Smooth muscle cell (in vitro differentiated cells): ENCODE measurements at regions not wholly inside any gene's neighbourhood (a gene's known extent, or its start where the extent isn't known, plus 50 kb on each side); places are given as distances from the start of the nearest gene placed in this dataset.

Experiments used
- DNase-seq: peaks from one replicate; lab custom pipeline; 2025; ENCODE audit not compliant: unreplicated experiment; lab: John Stamatoyannopoulos, UW
- H2AFZ ChIP-seq: fragments of 200-600 bp; sonication (generic); 2 replicates; pipeline ENCODE4 v1.6.0; 2016; ENCODE audit warnings: antibody characterized with exemption, low read depth, mild to moderate bottlenecking
- H3F3A ChIP-seq: fragments of 200-600 bp; sonication (generic); 2 replicates; pipeline ENCODE4 v1.6.0; 2017; ENCODE audit warnings: antibody characterized with exemption, low read depth
- H3K27ac ChIP-seq: fragments of 200-600 bp; sonication (generic); 2 replicates; pipeline ENCODE4 v1.5.1; 2016; ENCODE audit warnings: low read depth, mild to moderate bottlenecking
- H3K27me3 ChIP-seq: fragments of 200-600 bp; sonication (generic); 2 replicates; pipeline ENCODE4 v1.6.1; 2016; ENCODE audit warnings: low read depth, mild to moderate bottlenecking
- H3K36me3 ChIP-seq: fragments of 200-600 bp; sonication (generic); 2 replicates; pipeline ENCODE4 v1.5.1; 2016; ENCODE audit warnings: low read depth
- H3K4me1 ChIP-seq: fragments of 200-600 bp; sonication (generic); 2 replicates; pipeline ENCODE4 v1.5.1; 2016; ENCODE audit warnings: low read depth
- H3K4me2 ChIP-seq: fragments of 200-600 bp; sonication (generic); 2 replicates; pipeline ENCODE4 v1.6.0; 2016; ENCODE audit warnings: mild to moderate bottlenecking
- H3K4me3 ChIP-seq: fragments of 200-600 bp; sonication (generic); 2 replicates; pipeline ENCODE4 v1.5.1; 2016; ENCODE audit warnings: mild to moderate bottlenecking
- H3K79me2 ChIP-seq: fragments of 200-600 bp; sonication (generic); 2 replicates; pipeline ENCODE4 v1.6.0; 2016; ENCODE audit warnings: low read depth, mild to moderate bottlenecking
- H3K9ac ChIP-seq: fragments of 200-600 bp; sonication (generic); 2 replicates; pipeline ENCODE4 v1.6.0; 2016; ENCODE audit warnings: low read depth
- H3K9me3 ChIP-seq: fragments of 200-600 bp; sonication (generic); replicated peaks from 2 replicates; pipeline ENCODE4 v1.5.1; 2016; ENCODE audit warnings: low read depth
- H4K20me1 ChIP-seq: fragments of 200-600 bp; sonication (generic); 2 replicates; pipeline ENCODE4 v1.6.0; 2016; ENCODE audit warnings: low read depth
- CTCF ChIP-seq: fragments of 200-600 bp; sonication (generic); IDR thresholded peaks from 2 replicates; pipeline ENCODE4 v1.5.1; 2017; ENCODE audit warnings: borderline replicate concordance, mild to moderate bottlenecking, antibody characterized with exemption; ENCODE audit not compliant: insufficient read depth, poor library complexity, severe bottlenecking
- WGBS: methylation state at CpG from one replicate; pipeline ENCODE4 v1.1.7; 2016; ENCODE audit warnings: low lambda C conversion rate; 5-methylcytosine and 5-hydroxymethylcytosine counted together

GRCh38 chrX:96407072-96407471, 277.6 kb upstream of the DIAPH2 start:
- Histone ChIP-seq H3K4me2 (peak overlapping the region; percentile 66), H3K9me3 (no peaks in the 10 kb centered on the region), H2AFZ (peak overlapping the region; percentile 61), H3K9ac (no peak overlapping the region), H3K36me3 (no peaks in the 10 kb centered on the region), H3K4me3 (no peak overlapping the region), H3K79me2 (no peaks in the 10 kb centered on the region), H3K4me1 (no peaks in the 10 kb centered on the region), H3K27ac (peak overlapping the region; percentile 63), H4K20me1 (no peaks in the 10 kb centered on the region), H3F3A (peaks cover 3% of the 10 kb centered on the region), H3K27me3 (no peaks in the 10 kb centered on the region)
- WGBS, result 29% methylated on average over 3 of the region's 3 CpGs
- no peak for DNase-seq
- no peak for TF ChIP-seq CTCF

- WGBS, result 49% methylated on average over 2 of the region's 2 CpGs
- no peaks in the 10 kb centered on the region for H3K27me3 ChIP-seq
- H2AFZ ChIP-seq, result peak overlapping the region; percentile 42
- H4K20me1 ChIP-seq, result no peaks in the 10 kb centered on the region
- H3K9me3 ChIP-seq, result no peaks in the 10 kb centered on the region
- H3K27ac ChIP-seq, result peak overlapping the region; percentile 63
- H3K36me3 ChIP-seq, result no peaks in the 10 kb centered on the region
- H3K9ac ChIP-seq, result no peak overlapping the region
- TF ChIP-seq CTCF, result no peak
- no peak overlapping the region for H3K4me3 ChIP-seq
- no peaks in the 10 kb centered on the region for H3K4me1 ChIP-seq
- H3F3A ChIP-seq, result peaks cover 3% of the 10 kb centered on the region
- H3K4me2 ChIP-seq, result peak overlapping the region; percentile 66
- DNase-seq, result no peak
- H3K79me2 ChIP-seq, result no peaks in the 10 kb centered on the region
Measured at GRCh38 chrX:96407501-96407900, 277.1 kb upstream of the DIAPH2 start.

- peaks cover 3% of the 10 kb centered on the region for H3F3A ChIP-seq
- H3K9me3 ChIP-seq, result no peaks in the 10 kb centered on the region
- peak overlapping the region; percentile 42 for H2AFZ ChIP-seq
- TF ChIP-seq CTCF, result no peak
- peak overlapping the region; percentile 63 for H3K27ac ChIP-seq
- H3K27me3 ChIP-seq, result no peaks in the 10 kb centered on the region
- DNase-seq, result no peak
- no peaks in the 10 kb centered on the region for H3K36me3 ChIP-seq
- no peaks in the 10 kb centered on the region for H3K4me1 ChIP-seq
- WGBS, result 75% methylated on average over 2 of the region's 2 CpGs
- no peak overlapping the region for H3K9ac ChIP-seq
- no peak overlapping the region for H3K4me3 ChIP-seq
- no peaks in the 10 kb centered on the region for H4K20me1 ChIP-seq
- H3K79me2 ChIP-seq, result no peaks in the 10 kb centered on the region
- H3K4me2 ChIP-seq, result peak overlapping the region; percentile 35
Measured at GRCh38 chrX:96407981-96408380, 276.7 kb upstream of the DIAPH2 start.

DNA sequence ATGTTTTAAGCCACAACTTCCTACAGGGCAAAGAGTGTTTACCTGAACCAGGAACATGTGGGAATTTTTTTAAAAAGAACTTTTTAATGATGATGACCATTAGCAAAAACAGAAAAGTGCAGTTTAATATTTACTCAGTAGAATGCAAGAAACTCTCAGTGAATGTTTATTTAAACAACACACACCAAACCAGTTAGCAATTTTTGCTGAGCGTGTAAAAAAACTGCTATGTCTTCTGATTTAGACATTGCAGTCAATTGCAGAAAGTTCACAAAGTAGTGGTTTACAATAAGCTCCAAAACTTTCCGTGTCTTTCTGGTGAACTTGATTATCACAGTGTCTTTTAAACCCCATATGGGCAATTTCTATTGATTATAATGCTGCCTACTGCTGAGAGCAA, 273.7 kb upstream of the DIAPH2 start:
- Histone ChIP-seq H3K4me2 (no peak overlapping the region), H3K9me3 (no peaks in the 10 kb centered on the region), H3F3A (peaks cover 3% of the 10 kb centered on the region), H3K4me3 (no peak overlapping the region), H3K27me3 (no peaks in the 10 kb centered on the region), H3K36me3 (no peaks in the 10 kb centered on the region), H4K20me1 (no peaks in the 10 kb centered on the region), H2AFZ (no peak overlapping the region), H3K4me1 (no peaks in the 10 kb centered on the region), H3K9ac (no peak overlapping the region), H3K27ac (no peak overlapping the region), H3K79me2 (no peaks in the 10 kb centered on the region)
- no peak for DNase-seq
- no peak for TF ChIP-seq CTCF
- WGBS, result 64% methylated on average over 2 of the region's 2 CpGs
